ENCODE measurements at regions not wholly inside any gene's neighbourhood (a gene's known extent, or its start where the extent isn't known, plus 50 kb on each side); places are given as distances from the start of the nearest gene placed in this dataset.

- Histone ChIP-seq H3K27me3 (ENCODE audit: control insufficient read depth, extremely low read depth, insufficient read depth, low read length) (no peaks in the 10 kb centered on the region), H3K4me1 (ENCODE audit: control insufficient read depth, extremely low read depth, insufficient read depth, low read length) (no peaks in the 10 kb centered on the region), H4K20me1 (ENCODE audit: control insufficient read depth, extremely low read depth, insufficient read depth, low read length) (no peaks in the 10 kb centered on the region), H3K4me3 (ENCODE audit: control insufficient read depth in 2 of 3, extremely low read depth in 1 of 3, insufficient read depth in 2 of 3, low read depth in 1 of 3, low read length in 3 of 3) (no peak overlapping the region), H3K36me3 (ENCODE audit: control insufficient read depth in 2 of 2, extremely low read depth in 1 of 2, insufficient read depth in 2 of 2, low read length in 2 of 2) (no peaks in the 10 kb centered on the region), H2AFZ (ENCODE audit: control insufficient read depth, low read length) (no peak overlapping the region), H3K27ac (ENCODE audit: control insufficient read depth, insufficient read depth, low read length) (no peak overlapping the region), H3K79me2 (ENCODE audit: control insufficient read depth, insufficient read depth, low read length) (no peaks in the 10 kb centered on the region), H3K9me1 (ENCODE audit: control insufficient read depth, extremely low read depth, insufficient read depth, low read length) (no peaks in the 10 kb centered on the region), H3K9me3 (ENCODE audit: control insufficient read depth, low read depth, low read length) (no peaks in the 10 kb centered on the region), H3K4me2 (ENCODE audit: control insufficient read depth, extremely low read depth, insufficient read depth, low read depth, low read length) (no peak overlapping the region), H3K9ac (ENCODE audit: control insufficient read depth, extremely low read depth, insufficient read depth, low read length) (no peak overlapping the region)
- dilution Hi-C loops (cut with MboI; ENCODE audit: extremely low pct_ligation_motif_present, low sequenced_read_pairs) = no loop called here
- no peak for FAIRE-seq
- TF ChIP-seq, protein P1, sequence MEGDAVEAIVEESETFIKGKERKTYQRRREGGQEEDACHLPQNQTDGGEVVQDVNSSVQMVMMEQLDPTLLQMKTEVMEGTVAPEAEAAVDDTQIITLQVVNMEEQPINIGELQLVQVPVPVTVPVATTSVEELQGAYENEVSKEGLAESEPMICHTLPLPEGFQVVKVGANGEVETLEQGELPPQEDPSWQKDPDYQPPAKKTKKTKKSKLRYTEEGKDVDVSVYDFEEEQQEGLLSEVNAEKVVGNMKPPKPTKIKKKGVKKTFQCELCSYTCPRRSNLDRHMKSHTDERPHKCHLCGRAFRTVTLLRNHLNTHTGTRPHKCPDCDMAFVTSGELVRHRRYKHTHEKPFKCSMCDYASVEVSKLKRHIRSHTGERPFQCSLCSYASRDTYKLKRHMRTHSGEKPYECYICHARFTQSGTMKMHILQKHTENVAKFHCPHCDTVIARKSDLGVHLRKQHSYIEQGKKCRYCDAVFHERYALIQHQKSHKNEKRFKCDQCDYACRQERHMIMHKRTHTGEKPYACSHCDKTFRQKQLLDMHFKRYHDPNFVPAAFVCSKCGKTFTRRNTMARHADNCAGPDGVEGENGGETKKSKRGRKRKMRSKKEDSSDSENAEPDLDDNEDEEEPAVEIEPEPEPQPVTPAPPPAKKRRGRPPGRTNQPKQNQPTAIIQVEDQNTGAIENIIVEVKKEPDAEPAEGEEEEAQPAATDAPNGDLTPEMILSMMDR (optimal IDR thresholded peaks at IDR 0.05 in 1 of 3, IDR thresholded peaks at IDR 0.05 in 1 of 3, conservative IDR thresholded peaks at IDR 0.05 in 1 of 3; ENCODE audit: extremely low read depth in 1 of 3, insufficient read depth in 2 of 3, low read length in 3 of 3) = no peak
- no peak for TF ChIP-seq EZH2 (IDR thresholded peaks at IDR 0.05; ENCODE audit: low read length)
- no peak for DNase-seq (ENCODE audit: low read depth, low spot score)
Measured at GRCh38 chr4:170700064-170700463, 610.3 kb upstream of the AADAT start.

DNA sequence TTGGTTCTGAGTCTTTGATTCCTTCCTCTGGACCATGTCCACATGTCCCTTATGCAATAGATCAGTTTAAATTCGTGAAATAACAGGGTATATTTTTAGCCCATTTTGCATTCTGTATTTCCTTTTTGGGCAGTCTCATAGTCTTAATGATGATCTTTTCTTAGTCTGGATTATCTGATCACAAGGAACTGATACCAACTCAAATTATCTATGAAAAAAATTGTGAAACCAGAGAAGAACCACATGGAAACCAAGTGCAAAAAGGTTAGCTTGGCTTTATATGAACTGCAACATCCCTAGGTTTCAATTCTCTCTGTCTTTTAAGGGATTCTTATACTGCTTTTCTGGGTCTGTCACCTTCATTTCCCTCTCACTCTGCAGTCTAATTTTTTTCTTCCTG lies 608.6 kb upstream of the AADAT start:
- Histone ChIP-seq H3K27me3 (ENCODE audit: control insufficient read depth, extremely low read depth, insufficient read depth, low read length) (no peaks in the 10 kb centered on the region), H3K4me3 (ENCODE audit: control insufficient read depth in 2 of 3, extremely low read depth in 1 of 3, insufficient read depth in 2 of 3, low read depth in 1 of 3, low read length in 3 of 3) (no peak overlapping the region), H3K36me3 (ENCODE audit: control insufficient read depth in 2 of 2, extremely low read depth in 1 of 2, insufficient read depth in 2 of 2, low read length in 2 of 2) (no peaks in the 10 kb centered on the region), H3K9me1 (ENCODE audit: control insufficient read depth, extremely low read depth, insufficient read depth, low read length) (no peaks in the 10 kb centered on the region), H4K20me1 (ENCODE audit: control insufficient read depth, extremely low read depth, insufficient read depth, low read length) (no peaks in the 10 kb centered on the region), H3K4me1 (ENCODE audit: control insufficient read depth, extremely low read depth, insufficient read depth, low read length) (no peaks in the 10 kb centered on the region), H3K9me3 (ENCODE audit: control insufficient read depth, low read depth, low read length) (no peaks in the 10 kb centered on the region), H3K27ac (ENCODE audit: control insufficient read depth, insufficient read depth, low read length) (no peak overlapping the region), H3K4me2 (ENCODE audit: control insufficient read depth, extremely low read depth, insufficient read depth, low read depth, low read length) (no peak overlapping the region), H3K79me2 (ENCODE audit: control insufficient read depth, insufficient read depth, low read length) (no peaks in the 10 kb centered on the region), H2AFZ (ENCODE audit: control insufficient read depth, low read length) (no peak overlapping the region), H3K9ac (ENCODE audit: control insufficient read depth, extremely low read depth, insufficient read depth, low read length) (no peak overlapping the region)
- FAIRE-seq = no peak
- TF ChIP-seq, protein P1 (optimal IDR thresholded peaks at IDR 0.05 in 1 of 3, IDR thresholded peaks at IDR 0.05 in 1 of 3, conservative IDR thresholded peaks at IDR 0.05 in 1 of 3; ENCODE audit: extremely low read depth in 1 of 3, insufficient read depth in 2 of 3, low read length in 3 of 3) = no peak
- no peak for TF ChIP-seq EZH2 (IDR thresholded peaks at IDR 0.05; ENCODE audit: low read length)
- no peak for DNase-seq (ENCODE audit: low read depth, low spot score)
- dilution Hi-C loops (cut with MboI; ENCODE audit: extremely low pct_ligation_motif_present, low sequenced_read_pairs) = no loop called here
